ENCODE measurements at regions not wholly inside any gene's neighbourhood (a gene's known extent, or its start where the extent isn't known, plus 50 kb on each side); places are given as distances from the start of the nearest gene placed in this dataset.

GRCh38 chr22:49548356-49549202, 279.1 kb downstream of the BRD1 start:
- DNase-seq (ENCODE audit: low read depth in 3 of 3) = no peak

- DNase-seq (ENCODE audit: low read depth in 3 of 3) = no peak
Observed at GRCh38 chr22:49547751-49548239, 279.9 kb downstream of the BRD1 start.

- DNase-seq (ENCODE audit: low read depth in 3 of 3) = no peak
Observed at GRCh38 chr22:49546811-49547585, 280.7 kb downstream of the BRD1 start.

- DNase-seq (ENCODE audit: low read depth in 3 of 3) = no peak
Observed at GRCh38 chr22:49545606-49546005, 282.1 kb downstream of the BRD1 start.

- no peak for DNase-seq (ENCODE audit: low read depth in 3 of 3)
Observed at GRCh38 chr22:49544286-49544685, 283.4 kb downstream of the BRD1 start.

- DNase-seq (ENCODE audit: low read depth in 3 of 3) = no peak
Observed at GRCh38 chr22:49543876-49544275, 283.8 kb downstream of the BRD1 start.

- no peak for DNase-seq (ENCODE audit: low read depth in 3 of 3)
Observed at GRCh38 chr22:49541693-49542230, 285.9 kb downstream of the BRD1 start.

GRCh38 chr22:49540913-49541692, 286.6 kb downstream of the BRD1 start:
- DNase-seq (ENCODE audit: low read depth in 3 of 3) = no peak

- DNase-seq (ENCODE audit: low read depth in 3 of 3) = no peak
Observed at GRCh38 chr22:49540084-49540912, 287.4 kb downstream of the BRD1 start.

- DNase-seq (ENCODE audit: low read depth in 3 of 3) = no peak
Observed at GRCh38 chr22:49538006-49538405, 289.7 kb downstream of the BRD1 start.

GRCh38 chr22:49536571-49537131, 291.0 kb downstream of the BRD1 start:
- no peak for DNase-seq (ENCODE audit: low read depth in 3 of 3)

GRCh38 chr22:49535527-49536125, 292.0 kb downstream of the BRD1 start:
- DNase-seq (ENCODE audit: low read depth in 3 of 3) = no peak

- no peak for DNase-seq (ENCODE audit: low read depth in 3 of 3)
Observed at GRCh38 chr22:49535126-49535525, 292.5 kb downstream of the BRD1 start.

- no peak for DNase-seq (ENCODE audit: low read depth in 3 of 3)
Observed at GRCh38 chr22:49534386-49534785, 293.3 kb downstream of the BRD1 start.

- no peak for DNase-seq (ENCODE audit: low read depth in 3 of 3)
Observed at GRCh38 chr22:49533886-49534285, 293.8 kb downstream of the BRD1 start.

- no peak for DNase-seq (ENCODE audit: low read depth in 3 of 3)
Observed at GRCh38 chr22:49532869-49533802, 294.5 kb downstream of the BRD1 start.

- DNase-seq (ENCODE audit: low read depth in 3 of 3) = no peak
Observed at GRCh38 chr22:49531368-49531791, 296.3 kb downstream of the BRD1 start.

- no peak for DNase-seq (ENCODE audit: low read depth in 3 of 3)
Observed at GRCh38 chr22:49530671-49531367, 296.9 kb downstream of the BRD1 start.

GRCh38 chr22:49528420-49528720, 299.3 kb downstream of the BRD1 start:
- DNase-seq (ENCODE audit: low read depth in 3 of 3) = no peak
